ENCODE measurements at regions not wholly inside any gene's neighbourhood (a gene's known extent, or its start where the extent isn't known, plus 50 kb on each side); places are given as distances from the start of the nearest gene placed in this dataset.
"Not testable (repeated sequence)": the region's sequence is repeated elsewhere in the genome, so short reads cannot be mapped to it uniquely, and the experiment has no call there.

GRCh38 chr2:239882331-239882732 is 142.8 kb downstream of the NDUFA10 start:
- no peak for DNase-seq

- DNase-seq = no peak
Measured at GRCh38 chr2:239881561-239882320, 143.4 kb downstream of the NDUFA10 start.

GRCh38 chr2:239881031-239881471 is 144.1 kb downstream of the NDUFA10 start:
- no peak for DNase-seq

GRCh38 chr2:239880396-239880795 is 144.7 kb downstream of the NDUFA10 start:
- DNase-seq = no peak

- DNase-seq = no peak
Measured at GRCh38 chr2:239879423-239880084, 145.6 kb downstream of the NDUFA10 start.

- no peak for DNase-seq
Measured at GRCh38 chr2:239878686-239879085, 146.5 kb downstream of the NDUFA10 start.

- DNase-seq = no peak
Measured at GRCh38 chr2:239876948-239877289, 148.2 kb downstream of the NDUFA10 start.

GRCh38 chr2:239876271-239876947 is 148.7 kb downstream of the NDUFA10 start:
- DNase-seq = no peak

- no peak for DNase-seq
Measured at GRCh38 chr2:239874636-239875356, 150.3 kb downstream of the NDUFA10 start.

- no peak for DNase-seq
Measured at GRCh38 chr2:239873656-239874635, 151.2 kb downstream of the NDUFA10 start.

GRCh38 chr2:239871481-239872435 is 153.4 kb downstream of the NDUFA10 start:
- no peak for DNase-seq

GRCh38 chr2:239870863-239871262 is 154.3 kb downstream of the NDUFA10 start:
- DNase-seq = no peak

- DNase-seq = no peak
Measured at GRCh38 chr2:239870276-239870675, 154.9 kb downstream of the NDUFA10 start.

- no peak for DNase-seq
Measured at GRCh38 chr2:239869272-239870155, 155.6 kb downstream of the NDUFA10 start.

GRCh38 chr2:239868556-239869181 is 156.5 kb downstream of the NDUFA10 start:
- no peak for DNase-seq

- DNase-seq = no peak
Measured at GRCh38 chr2:239866778-239867177, 158.4 kb downstream of the NDUFA10 start.

GRCh38 chr2:239866350-239866749 is 158.8 kb downstream of the NDUFA10 start:
- no peak for DNase-seq

GRCh38 chr2:239865856-239866255 is 159.3 kb downstream of the NDUFA10 start:
- DNase-seq = not testable (repeated sequence)

- no peak for DNase-seq
Measured at GRCh38 chr2:239865059-239865639, 160.0 kb downstream of the NDUFA10 start.
